ENCODE measurements at regions not wholly inside any gene's neighbourhood (a gene's known extent, or its start where the extent isn't known, plus 50 kb on each side); places are given as distances from the start of the nearest gene placed in this dataset.

GRCh38 chrY:8781184-8781890 is 555.9 kb upstream of the TSPY4 start:
- no peaks in the 10 kb centered on the region for H3K9me3 ChIP-seq
- TF ChIP-seq CTCF (IDR thresholded peaks at IDR 0.05): no peak
- no peak for TF ChIP-seq POLR2A (IDR thresholded peaks at IDR 0.05)
- no peak for TF ChIP-seq EP300 (IDR thresholded peaks at IDR 0.05)
- DNase-seq (ENCODE audit: low spot score in 2 of 2): no peak
- H3K4me3 ChIP-seq: no peak overlapping the region
- no peaks in the 10 kb centered on the region for H3K27me3 ChIP-seq
- no peak overlapping the region for H3K27ac ChIP-seq
- 68% methylated on average over 4 of the region's 4 CpGs; no CpG with 5 or more reads in 1 of the 2 donors for WGBS, 2 donors
- no peaks in the 10 kb centered on the region for H3K4me1 ChIP-seq
- no peaks in the 10 kb centered on the region for H3K36me3 ChIP-seq

GRCh38 chrY:8794561-8794960 is 542.7 kb upstream of the TSPY4 start:
- no peak overlapping the region for H3K27ac ChIP-seq
- no peak for DNase-seq (ENCODE audit: low spot score in 2 of 2)
- no peaks in the 10 kb centered on the region for H3K36me3 ChIP-seq
- H3K4me3 ChIP-seq: no peak overlapping the region
- no peaks in the 10 kb centered on the region for H3K4me1 ChIP-seq
- WGBS, 2 donors: 43% methylated on average over 2 of the region's 2 CpGs; no CpG with 5 or more reads in 1 of the 2 donors
- no peaks in the 10 kb centered on the region for H3K9me3 ChIP-seq
- no peaks in the 10 kb centered on the region for H3K27me3 ChIP-seq
- no peak for TF ChIP-seq POLR2A (IDR thresholded peaks at IDR 0.05)
- TF ChIP-seq EP300 (IDR thresholded peaks at IDR 0.05): no peak
- no peak for TF ChIP-seq CTCF (IDR thresholded peaks at IDR 0.05)

GRCh38 chrY:8804317-8804716 is 532.9 kb upstream of the TSPY4 start:
- no peak for TF ChIP-seq POLR2A (IDR thresholded peaks at IDR 0.05)
- no peaks in the 10 kb centered on the region for H3K36me3 ChIP-seq
- no peak for DNase-seq (ENCODE audit: low spot score in 2 of 2)
- no peaks in the 10 kb centered on the region for H3K9me3 ChIP-seq
- H3K4me3 ChIP-seq: no peak overlapping the region
- no peaks in the 10 kb centered on the region for H3K4me1 ChIP-seq
- no peaks in the 10 kb centered on the region for H3K27me3 ChIP-seq
- H3K27ac ChIP-seq: no peak overlapping the region
- 73% methylated on average over 3 of the region's 3 CpGs; no CpG with 5 or more reads in 1 of the 2 donors for WGBS, 2 donors

GRCh38 chrY:8807648-8808408 is 529.4 kb upstream of the TSPY4 start:
- Histone ChIP-seq H3K4me3 (no peak overlapping the region), H3K4me1 (no peaks in the 10 kb centered on the region), H3K9me3 (no peaks in the 10 kb centered on the region), H3K36me3 (no peaks in the 10 kb centered on the region), H3K27me3 (no peaks in the 10 kb centered on the region), H3K27ac (no peak overlapping the region)
- no peak for DNase-seq (ENCODE audit: low spot score in 2 of 2)
- TF ChIP-seq EP300 (IDR thresholded peaks at IDR 0.05) (no peak), CTCF (IDR thresholded peaks at IDR 0.05) (peak in 1 of 5 experiments; percentile 9), POLR2A (IDR thresholded peaks at IDR 0.05) (no peak)
- WGBS, 2 donors: 84% methylated on average over 5 of the region's 5 CpGs; no CpG with 5 or more reads in 1 of the 2 donors

- TF ChIP-seq CTCF (IDR thresholded peaks at IDR 0.05) (no peak), POLR2A (IDR thresholded peaks at IDR 0.05) (no peak), EP300 (IDR thresholded peaks at IDR 0.05) (no peak)
- 0% methylated on average over 1 of the region's 3 CpGs; no CpG with 5 or more reads in 1 of the 2 donors for WGBS, 2 donors
These were observed 528.7 kb upstream of the TSPY4 start for GRCh38 chrY:8808611-8809010.

More at GRCh38 chrY:8808611-8809010, 528.7 kb upstream of the TSPY4 start:
- Histone ChIP-seq H3K4me1 (no peaks in the 10 kb centered on the region), H3K9me3 (no peaks in the 10 kb centered on the region), H3K36me3 (no peaks in the 10 kb centered on the region), H3K4me3 (no peak overlapping the region), H3K27me3 (no peaks in the 10 kb centered on the region), H3K27ac (no peak overlapping the region)
- DNase-seq (ENCODE audit: low spot score in 2 of 2): no peak

Measured in tibial nerve (tissue), 4 donors.